Liver (tissue), 3 donors: ENCODE measurements at regions not wholly inside any gene's neighbourhood (a gene's known extent, or its start where the extent isn't known, plus 50 kb on each side); places are given as distances from the start of the nearest gene placed in this dataset.

Experiments
- ATF3 ChIP-seq: IDR thresholded peaks from 2 replicates; pipeline ENCODE4 v1.6.1; 2016; ENCODE audit warnings: antibody characterized with exemption
- CTCF ChIP-seq: fragments of 150-350 bp; IDR thresholded peaks from 2 replicates; pipeline ENCODE4 v1.5.1; 2017; ENCODE audit warnings: improper control_type of control experiment, low read depth, low read length; ENCODE audit not compliant: missing input control
- FOXA1 ChIP-seq: IDR thresholded peaks from 2 replicates; pipeline ENCODE4 v1.6.1; 2016; ENCODE audit warnings: antibody characterized with exemption
- GABPA ChIP-seq, 2 donors: IDR thresholded peaks in 1 of 2; conservative IDR thresholded peaks in 1 of 2; 2 replicates each; pipeline ENCODE4 v1.6.1; 2016; ENCODE audit warnings: antibody characterized with exemption in 2 of 2, mild to moderate bottlenecking in 1 of 2, moderate library complexity in 1 of 2
- JUND ChIP-seq, 2 donors: IDR thresholded peaks; 2 replicates each; pipeline ENCODE4 v1.6.1; 2016; ENCODE audit warnings: antibody characterized with exemption in 2 of 2
- MAX ChIP-seq: IDR thresholded peaks from 2 replicates; pipeline ENCODE4 v1.6.1; 2016; ENCODE audit warnings: antibody characterized with exemption
- RAD21 ChIP-seq, 2 donors: IDR thresholded peaks; 2 replicates each; pipeline ENCODE4 v1.6.1; 2016; ENCODE audit warnings: antibody characterized with exemption in 2 of 2, mild to moderate bottlenecking in 2 of 2
- REST ChIP-seq: IDR thresholded peaks from 2 replicates; pipeline ENCODE4 v1.6.1; 2016; ENCODE audit warnings: antibody characterized with exemption, mild to moderate bottlenecking
- RXRA ChIP-seq, 2 donors: IDR thresholded peaks; 2 replicates each; pipeline ENCODE4 v1.6.1; 2017 to 2018; ENCODE audit warnings: antibody characterized with exemption in 2 of 2, mild to moderate bottlenecking in 1 of 2
- SP1 ChIP-seq: IDR thresholded peaks from 2 replicates; pipeline ENCODE4 v1.6.1; 2018; ENCODE audit warnings: antibody characterized with exemption, mild to moderate bottlenecking
- TAF1 ChIP-seq: conservative IDR thresholded peaks from 2 replicates; pipeline ENCODE4 v1.6.1; 2016; ENCODE audit warnings: antibody characterized with exemption, mild to moderate bottlenecking
- ZBTB33 ChIP-seq: IDR thresholded peaks from 2 replicates; pipeline ENCODE4 v1.6.1; 2016; ENCODE audit warnings: antibody characterized with exemption
- donor health status: healthy.
- donor health status: healthy.

- TF ChIP-seq CTCF (no peak), ATF3 (no peak), RXRA (IDR thresholded peaks at IDR 0.05) (no peak), TAF1 (no peak), JUND (IDR thresholded peaks at IDR 0.05) (no peak), RAD21 (IDR thresholded peaks at IDR 0.05) (no peak), GABPA (IDR thresholded peaks at IDR 0.05 in 1 of 2, conservative IDR thresholded peaks at IDR 0.05 in 1 of 2) (no peak), REST (no peak), ZBTB33 (no peak), MAX (no peak), SP1 (no peak), FOXA1 (no peak)
These were observed 215.1 kb downstream of the NUP35 start for GRCh38 chr2:183339311-183339710.
